CD14-positive monocyte (primary cell): ENCODE measurements at regions not wholly inside any gene's neighbourhood (a gene's known extent, or its start where the extent isn't known, plus 50 kb on each side); places are given as distances from the start of the nearest gene placed in this dataset.

Source experiments
- DNase-seq, 3 donors: peaks; one replicate each; pipeline ENCODE4 v3.0.0-alpha.2; 2011 to 2022
- H2AFZ ChIP-seq: 2 replicates; pipeline ENCODE4 v1.6.0; 2012; ENCODE audit warnings: mild to moderate bottlenecking, low read depth, low read length, inconsistent platforms; ENCODE audit not compliant: insufficient read depth, poor library complexity, severe bottlenecking
- H3K27ac ChIP-seq, 2 donors: 1 replicate in 1 of 2; 2 replicates in 1 of 2; pipeline ENCODE4 v1.5.1; 2012 to 2013; ENCODE audit warnings: low read length in 2 of 2, control low read depth in 1 of 2, inconsistent platforms in 1 of 2, low read depth in 1 of 2, mild to moderate bottlenecking in 1 of 2
- H3K27me3 ChIP-seq, 2 donors: one replicate each; pipeline versions ENCODE4 v1.6.0 to v1.6.1; 2011 to 2013; ENCODE audit warnings: low read length in 2 of 2; ENCODE audit not compliant: control insufficient read depth in 2 of 2, insufficient read depth in 2 of 2
- H3K36me3 ChIP-seq, 2 donors: replicated peaks in 1 of 2; 1 replicate in 1 of 2; 2 replicates in 1 of 2; pipeline versions ENCODE4 v1.5.1 to v1.6.1; 2012 to 2013; ENCODE audit warnings: low read length in 2 of 2, control low read depth in 1 of 2, inconsistent platforms in 1 of 2, mild to moderate bottlenecking in 1 of 2; ENCODE audit not compliant: insufficient read depth in 2 of 2, control insufficient read depth in 1 of 2
- H3K4me1 ChIP-seq, 2 donors: 1 replicate in 1 of 2; 2 replicates in 1 of 2; pipeline versions ENCODE4 v1.5.1 to v1.6.1; 2012 to 2013; ENCODE audit warnings: low read length in 2 of 2, control low read depth in 1 of 2, inconsistent platforms in 1 of 2, mild to moderate bottlenecking in 1 of 2, moderate library complexity in 1 of 2; ENCODE audit not compliant: insufficient read depth in 2 of 2, control insufficient read depth in 1 of 2
- H3K4me2 ChIP-seq: replicated peaks from 2 replicates; pipeline ENCODE3; 2012; ENCODE audit warnings: low read length, moderate library complexity, mild to moderate bottlenecking; ENCODE audit not compliant: poor library complexity, severe bottlenecking; ENCODE audit errors: extremely low read depth
- H3K4me3 ChIP-seq, 3 experiments: fragments of 200-600 bp in 1 of 3; sonication (generic) in 1 of 3; replicated peaks in 1 of 3; 1 replicate in 2 of 3; 2 replicates in 1 of 3; pipeline ENCODE4 v1.5.1; 2011 to 2013; ENCODE audit warnings: low read length in 3 of 3, mild to moderate bottlenecking in 3 of 3, control low read depth in 2 of 3, low read depth in 2 of 3, inconsistent platforms in 1 of 3, moderate library complexity in 1 of 3
- H3K79me2 ChIP-seq: 2 replicates; pipeline ENCODE4 v1.6.0; 2012; ENCODE audit warnings: mild to moderate bottlenecking, control low read depth, inconsistent platforms, low read length, moderate library complexity; ENCODE audit not compliant: insufficient read depth
- H3K9ac ChIP-seq: 2 replicates; pipeline ENCODE4 v1.6.0; 2017; ENCODE audit warnings: low read length, mild to moderate bottlenecking; ENCODE audit not compliant: insufficient read depth, poor library complexity, severe bottlenecking
- H3K9me3 ChIP-seq, 2 donors: replicated peaks in 1 of 2; 1 replicate in 1 of 2; 2 replicates in 1 of 2; pipeline versions ENCODE4 v1.5.1 to v1.6.1; 2012 to 2013; ENCODE audit warnings: low read length in 2 of 2, control low read depth in 1 of 2; ENCODE audit not compliant: control insufficient read depth in 1 of 2, insufficient read depth in 1 of 2
- H4K20me1 ChIP-seq: 2 replicates; pipeline ENCODE4 v1.6.0; 2012; ENCODE audit warnings: mild to moderate bottlenecking, low read length, control low read depth, moderate library complexity; ENCODE audit not compliant: insufficient read depth
- H3K27ac Mint-ChIP-seq, 7 donors: one replicate each; pipeline ENCODE4 v1.8.0; 2020; ENCODE audit warnings: mild to moderate bottlenecking in 7 of 7, mixed read lengths in 7 of 7, moderate library complexity in 6 of 7, inconsistent platforms in 2 of 7
- H3K27me3 Mint-ChIP-seq, 3 donors: one replicate each; pipeline ENCODE4 v1.8.0; 2021 to 2022; ENCODE audit warnings: low read depth in 3 of 3, mild to moderate bottlenecking in 3 of 3, mixed read lengths in 3 of 3, moderate library complexity in 3 of 3, inconsistent platforms in 1 of 3
- H3K36me3 Mint-ChIP-seq, 2 donors: one replicate each; pipeline ENCODE4 v1.8.0; 2020; ENCODE audit warnings: mixed read lengths in 2 of 2, inconsistent platforms in 1 of 2, mild to moderate bottlenecking in 1 of 2
- H3K4me1 Mint-ChIP-seq: one replicate; pipeline ENCODE4 v1.8.0; 2020; ENCODE audit warnings: mild to moderate bottlenecking, mixed read lengths
- H3K4me3 Mint-ChIP-seq, 2 donors: one replicate each; pipeline ENCODE4 v1.8.0; 2020; ENCODE audit warnings: mild to moderate bottlenecking in 2 of 2, mixed read lengths in 2 of 2, moderate library complexity in 1 of 2
- H3K9me3 Mint-ChIP-seq, 7 donors: one replicate each; pipeline ENCODE4 v1.8.0; 2020 to 2022; ENCODE audit warnings: mixed read lengths in 7 of 7, mild to moderate bottlenecking in 6 of 7, moderate library complexity in 6 of 7, inconsistent platforms in 2 of 7
- CTCF ChIP-seq: fragments of 200-600 bp; IDR thresholded peaks from one replicate; pipeline ENCODE4 v1.8.0; 2022; ENCODE audit warnings: antibody characterized with exemption, mild to moderate bottlenecking
- WGBS: methylation state at CpG from one replicate; pipeline ENCODE4 v1.1.5; 2013; ENCODE audit warnings: missing lambda C conversion rate; ENCODE audit not compliant: insufficient coverage; 5-methylcytosine and 5-hydroxymethylcytosine counted together
- intact Hi-C, 2 donors: fragments of 100-400 bp; cut with micrococcal nuclease; formaldehyde crosslinking; loops; one replicate each; pipeline versions ENCODE4 v1.15.0 to v1.15.1; 2023

- Mint-ChIP-seq H3K4me1 (no peaks in the 10 kb centered on the region), H3K36me3 (no peaks in the 10 kb centered on the region), H3K4me3 (no peak overlapping the region), H3K27me3 (no peaks in the 10 kb centered on the region), H3K27ac (no peak overlapping the region), H3K9me3 (peaks cover 0 to 3% (median 0%) of the 10 kb centered on the region in 7 donors)
- H3K79me2 ChIP-seq, result no peaks in the 10 kb centered on the region
- H3K4me3 ChIP-seq, result no peak overlapping the region
- no peaks in the 10 kb centered on the region for H3K9me3 ChIP-seq
- H3K4me2 ChIP-seq, result no peak overlapping the region
- intact Hi-C loops, result no loop called here
- H3K4me1 ChIP-seq, result no peaks in the 10 kb centered on the region
- no peaks in the 10 kb centered on the region for H3K36me3 ChIP-seq
- H3K27me3 ChIP-seq, result no peaks in the 10 kb centered on the region
- no peak overlapping the region for H3K9ac ChIP-seq
- no CpG with 5 or more reads among the region's 3 CpGs for WGBS
- no peak for DNase-seq
- TF ChIP-seq CTCF, result no peak
- H4K20me1 ChIP-seq, result no peaks in the 10 kb centered on the region
- no peak overlapping the region for H3K27ac ChIP-seq
- H2AFZ ChIP-seq, result no peak overlapping the region
Observed at GRCh38 chr13:89750371-89750770, 1597.1 kb upstream of the MIR17HG start.

GRCh38 chr13:89751432-89751930 is 1596.0 kb upstream of the MIR17HG start:
- H3K27ac ChIP-seq, result no peak overlapping the region
- Mint-ChIP-seq H3K36me3 (no peaks in the 10 kb centered on the region), H3K27ac (no peak overlapping the region), H3K27me3 (no peaks in the 10 kb centered on the region), H3K4me3 (no peak overlapping the region), H3K4me1 (no peaks in the 10 kb centered on the region), H3K9me3 (peaks cover 0 to 6% (median 1%) of the 10 kb centered on the region in 7 donors)
- WGBS, result 100% methylated on average over 2 of the region's 4 CpGs
- TF ChIP-seq CTCF, result no peak
- H4K20me1 ChIP-seq, result no peaks in the 10 kb centered on the region
- no peaks in the 10 kb centered on the region for H3K27me3 ChIP-seq
- no peak overlapping the region for H3K4me3 ChIP-seq
- H3K4me2 ChIP-seq, result no peak overlapping the region
- H3K9me3 ChIP-seq, result peaks cover 3 to 8% of the 10 kb centered on the region in 2 donors
- H3K9ac ChIP-seq, result no peak overlapping the region
- DNase-seq, result no peak
- H3K79me2 ChIP-seq, result no peaks in the 10 kb centered on the region
- intact Hi-C loops, result no loop called here
- H3K4me1 ChIP-seq, result no peaks in the 10 kb centered on the region
- no peak overlapping the region for H2AFZ ChIP-seq
- no peaks in the 10 kb centered on the region for H3K36me3 ChIP-seq
